ENCODE measurements at regions not wholly inside any gene's neighbourhood (a gene's known extent, or its start where the extent isn't known, plus 50 kb on each side); places are given as distances from the start of the nearest gene placed in this dataset.
A peak's percentile ranks its signal among the peaks of the same experiment; 100 is the strongest.
"Not testable (repeated sequence)": the region's sequence is repeated elsewhere in the genome, so short reads cannot be mapped to it uniquely, and the experiment has no call there.

- not testable (repeated sequence) for DNase-seq (ENCODE audit: low spot score)
These were observed 103.5 kb upstream of the AGAP9 start for GRCh38 chr10:47626975-47627374.

- peak; percentile 21 for DNase-seq (ENCODE audit: low spot score)
These were observed 99.3 kb upstream of the AGAP9 start for GRCh38 chr10:47622719-47623118.

GRCh38 chr10:47619300-47620012, 96.0 kb upstream of the AGAP9 start:
- peak; percentile 46 for DNase-seq (ENCODE audit: low spot score)

- DNase-seq (ENCODE audit: low spot score) = not testable (repeated sequence)
These were observed 85.9 kb upstream of the AGAP9 start for GRCh38 chr10:47609311-47609710.

GRCh38 chr10:47605791-47606773, 82.6 kb upstream of the AGAP9 start:
- not testable (repeated sequence) for DNase-seq (ENCODE audit: low spot score)

- DNase-seq (ENCODE audit: low spot score) = not testable (repeated sequence)
These were observed 77.2 kb upstream of the AGAP9 start for GRCh38 chr10:47600604-47601003.

GRCh38 chr10:47600127-47600526, 76.7 kb upstream of the AGAP9 start:
- not testable (repeated sequence) for DNase-seq (ENCODE audit: low spot score)

GRCh38 chr10:47599657-47600056, 76.2 kb upstream of the AGAP9 start:
- not testable (repeated sequence) for DNase-seq (ENCODE audit: low spot score)

- DNase-seq (ENCODE audit: low spot score) = not testable (repeated sequence)
These were observed 70.4 kb upstream of the AGAP9 start for GRCh38 chr10:47593805-47594204.

GRCh38 chr10:47593129-47593528, 69.7 kb upstream of the AGAP9 start:
- not testable (repeated sequence) for DNase-seq (ENCODE audit: low spot score)

GRCh38 chr10:47590956-47591355, 67.5 kb upstream of the AGAP9 start:
- DNase-seq (ENCODE audit: low spot score) = not testable (repeated sequence)

- DNase-seq (ENCODE audit: low spot score) = peak; percentile 10
These were observed 67.1 kb upstream of the AGAP9 start for GRCh38 chr10:47590534-47590933.

GRCh38 chr10:47582051-47582450, 58.6 kb upstream of the AGAP9 start:
- not testable (repeated sequence) for DNase-seq (ENCODE audit: low spot score)

- not testable (repeated sequence) for DNase-seq (ENCODE audit: low spot score)
These were observed 56.6 kb upstream of the AGAP9 start for GRCh38 chr10:47580063-47580462.

GRCh38 chr10:47578547-47578946, 55.1 kb upstream of the AGAP9 start:
- not testable (repeated sequence) for DNase-seq (ENCODE audit: low spot score)
